MCF 10A (cell line): ENCODE measurements at regions not wholly inside any gene's neighbourhood (a gene's known extent, or its start where the extent isn't known, plus 50 kb on each side); places are given as distances from the start of the nearest gene placed in this dataset.

Source experiments
- BruUV-seq: library from RNA; stranded (reverse); fragments of 400-500 nt; replicated peaks from 2 replicates; lab custom pipeline; 2021; lab: Mats Ljungman, UMichigan
- CTCF ChIA-PET: fragments of 300-600 bp; sonication (Branson Sonifier 250); formaldehyde crosslinking; extraction: SDS; loops from one replicate; lab custom pipeline; 2021; ENCODE audit warnings: antibody characterized with exemption, inconsistent platforms; lab: Yijun Ruan, JAX
- POLR2A ChIA-PET: fragments of 300-600, 350-650 bp; sonication (Branson Sonifier 250); formaldehyde crosslinking; extraction: SDS; loops from one replicate; lab custom pipeline; 2020; ENCODE audit warnings: antibody characterized with exemption, inconsistent platforms; lab: Yijun Ruan, JAX
- DNase-seq: peaks from one replicate; pipeline ENCODE4 v3.0.0-alpha.2; 2018; ENCODE audit not compliant: unreplicated experiment
- H3K27ac Mint-ChIP-seq: one replicate; pipeline ENCODE4 v1.8.0; 2022; ENCODE audit warnings: mild to moderate bottlenecking, low read depth, mixed read lengths; ENCODE audit not compliant: unreplicated experiment
- H3K27me3 Mint-ChIP-seq: one replicate; pipeline ENCODE4 v1.8.0; 2022; ENCODE audit warnings: mixed read lengths; ENCODE audit not compliant: insufficient read depth, unreplicated experiment
- H3K36me3 Mint-ChIP-seq: one replicate; pipeline ENCODE4 v1.8.0; 2022; ENCODE audit warnings: mild to moderate bottlenecking, moderate library complexity, mixed read lengths; ENCODE audit not compliant: insufficient read depth, unreplicated experiment
- H3K4me1 Mint-ChIP-seq: one replicate; pipeline ENCODE4 v1.8.0; 2022; ENCODE audit warnings: mixed read lengths; ENCODE audit not compliant: insufficient read depth, unreplicated experiment
- H3K4me3 Mint-ChIP-seq: one replicate; pipeline ENCODE4 v1.8.0; 2022; ENCODE audit warnings: mild to moderate bottlenecking, moderate library complexity, mixed read lengths; ENCODE audit not compliant: unreplicated experiment
- H3K9me3 Mint-ChIP-seq: one replicate; pipeline ENCODE4 v1.8.0; 2022; ENCODE audit warnings: mixed read lengths; ENCODE audit not compliant: unreplicated experiment
- CTCF ChIP-seq: fragments of 200-600 bp; IDR thresholded peaks from one replicate; pipeline ENCODE4 v1.8.0; 2022; ENCODE audit warnings: antibody characterized with exemption, mild to moderate bottlenecking; ENCODE audit not compliant: unreplicated experiment
- intact Hi-C: fragments of 100-400 bp; cut with micrococcal nuclease; formaldehyde crosslinking; loops from 2 replicates; pipeline ENCODE4 v1.14.1; 2022

- CTCF ChIA-PET: no interaction called here
- intact Hi-C loops: no loop called here
- Mint-ChIP-seq H3K36me3 (peaks cover 79% of the 10 kb centered on the region), H3K27ac (no peak overlapping the region), H3K4me3 (no peak overlapping the region), H3K27me3 (no peaks in the 10 kb centered on the region), H3K9me3 (no peaks in the 10 kb centered on the region), H3K4me1 (no peaks in the 10 kb centered on the region)
- POLR2A ChIA-PET: no interaction called here
- BruUV-seq: no TSS peak
- DNase-seq: no peak
- TF ChIP-seq CTCF: no peak
These were observed 151.4 kb downstream of the SNRPN start for GRCh38 chr15:25106209-25106608.

GRCh38 chr15:25133804-25134203 lies 179.0 kb downstream of the SNRPN start:
- H3K4me1 Mint-ChIP-seq: no peaks in the 10 kb centered on the region
- ChIA-PET CTCF (interaction anchor here (0.5 to 1.1 kb wide), 6 partner anchors 11 to 1425 kb away, joined by 3 read pairs; no protein-coding TSS in a partner anchor), POLR2A (no interaction called here)
- BruUV-seq: no TSS peak
- H3K4me3 Mint-ChIP-seq: no peak overlapping the region
- H3K27ac Mint-ChIP-seq: no peak overlapping the region
- TF ChIP-seq CTCF: no peak
- H3K27me3 Mint-ChIP-seq: no peaks in the 10 kb centered on the region
- intact Hi-C loops: no loop called here
- no peak for DNase-seq
- H3K36me3 Mint-ChIP-seq: peaks cover 13% of the 10 kb centered on the region
- H3K9me3 Mint-ChIP-seq: peaks cover 16% of the 10 kb centered on the region

GRCh38 chr15:25134546-25134945 lies 179.8 kb downstream of the SNRPN start:
- intact Hi-C loops: no loop called here
- ChIA-PET CTCF (interaction anchor here (0.6 to 1.1 kb wide), 5 partner anchors 12 to 1426 kb away, joined by 3 read pairs; no protein-coding TSS in a partner anchor), POLR2A (no interaction called here)
- TF ChIP-seq CTCF: no peak
- H3K4me3 Mint-ChIP-seq: no peak overlapping the region
- no peak overlapping the region for H3K27ac Mint-ChIP-seq
- H3K27me3 Mint-ChIP-seq: no peaks in the 10 kb centered on the region
- H3K9me3 Mint-ChIP-seq: peaks cover 16% of the 10 kb centered on the region
- no peaks in the 10 kb centered on the region for H3K4me1 Mint-ChIP-seq
- no peak for DNase-seq
- peaks cover 14% of the 10 kb centered on the region for H3K36me3 Mint-ChIP-seq
- no TSS peak for BruUV-seq

GRCh38 chr15:25136119-25136518 lies 181.3 kb downstream of the SNRPN start:
- no peak for TF ChIP-seq CTCF
- Mint-ChIP-seq H3K4me1 (no peaks in the 10 kb centered on the region), H3K36me3 (peaks cover 9% of the 10 kb centered on the region), H3K27me3 (no peaks in the 10 kb centered on the region), H3K9me3 (peaks cover 8% of the 10 kb centered on the region), H3K4me3 (no peak overlapping the region), H3K27ac (no peak overlapping the region)
- ChIA-PET POLR2A (no interaction called here), CTCF (interaction anchor here (0.7 kb wide), 2 partner anchors 12 to 32 kb away, joined by 3 to 5 read pairs; no protein-coding TSS in a partner anchor)
- BruUV-seq: no TSS peak
- intact Hi-C loops: no loop called here
- no peak for DNase-seq
